SH-SY5Y (cell line): ENCODE measurements at regions not wholly inside any gene's neighbourhood (a gene's known extent, or its start where the extent isn't known, plus 50 kb on each side); places are given as distances from the start of the nearest gene placed in this dataset.

ENCODE experiments used
- GATA2 ChIP-seq: IDR thresholded peaks from 2 replicates; pipeline ENCODE4 v1.6.1; 2011; ENCODE audit warnings: mild to moderate bottlenecking, low read depth, low read length
- GATA3 ChIP-seq: IDR thresholded peaks from 2 replicates; pipeline ENCODE4 v1.6.1; 2011; ENCODE audit warnings: low read depth, mild to moderate bottlenecking, low read length, moderate library complexity

DNA sequence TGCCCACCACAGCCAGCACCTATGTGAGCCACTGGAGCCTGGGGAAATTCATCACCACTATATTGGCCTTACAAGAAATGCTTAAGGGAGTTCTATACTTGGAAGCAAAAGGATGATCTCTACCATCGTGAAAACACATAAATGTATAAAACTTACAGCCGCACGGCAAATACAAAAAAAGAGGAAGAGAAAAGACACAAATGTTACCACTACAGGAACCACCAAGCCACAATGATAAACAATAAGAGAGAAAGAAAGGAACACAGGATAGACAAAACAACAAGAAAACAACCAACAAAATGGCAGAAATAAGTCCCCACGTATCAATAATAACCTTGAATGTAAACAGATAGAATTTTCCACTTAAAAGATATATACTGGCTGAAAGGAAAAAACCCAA is 267.5 kb downstream of the TMEM121 start:
- TF ChIP-seq GATA2, result no peak
- no peak for TF ChIP-seq GATA3
